ENCODE measurements at regions not wholly inside any gene's neighbourhood (a gene's known extent, or its start where the extent isn't known, plus 50 kb on each side); places are given as distances from the start of the nearest gene placed in this dataset.

DNA sequence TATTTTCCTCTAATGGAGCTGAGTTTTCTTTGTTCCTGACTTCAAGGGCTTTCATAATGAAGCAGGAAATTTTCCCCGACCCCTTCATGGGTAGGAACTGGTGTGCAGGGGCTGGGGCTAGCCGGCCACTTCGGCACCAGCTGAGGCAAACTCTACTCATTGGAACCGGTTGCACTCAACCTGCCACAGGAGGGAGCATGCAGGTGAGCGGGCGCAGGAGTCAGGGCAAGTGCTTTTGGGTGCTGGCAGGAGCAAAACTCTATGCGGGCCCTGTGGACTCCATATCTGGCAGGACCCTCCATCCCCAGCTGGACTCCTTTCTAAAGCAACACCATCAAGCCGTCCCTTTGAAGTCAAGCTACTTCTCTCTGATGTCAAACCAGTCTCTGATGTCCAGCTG lies 244.2 kb downstream of the EPM2A start:
- POLR2A ChIA-PET = no interaction called here
- Histone ChIP-seq H3K4me3 (replicated peaks in 1 of 3; ENCODE audit: insufficient read depth in 1 of 3, low read depth in 2 of 3, low read length in 3 of 3) (no peak overlapping the region), H3K9me3 (ENCODE audit: low read length) (no peaks in the 10 kb centered on the region), H3K9ac (ENCODE audit: insufficient read depth, low read depth, low read length) (no peak overlapping the region), H3K36me3 (replicated peaks in 1 of 2; ENCODE audit: control insufficient read depth in 1 of 2, insufficient read depth in 2 of 2, low read length in 2 of 2) (no peaks in the 10 kb centered on the region), H3K4me1 (ENCODE audit: insufficient read depth, low read length) (peaks cover 12% of the 10 kb centered on the region), H3K4me2 (ENCODE audit: low read depth, low read length) (no peak overlapping the region), H3K27me3 (ENCODE audit: control insufficient read depth in 1 of 2, insufficient read depth in 2 of 2, low read length in 2 of 2) (no peaks in the 10 kb centered on the region), H2AFZ (ENCODE audit: low read length) (no peak overlapping the region), H3K27ac (ENCODE audit: extremely low read length, insufficient read depth, low read length) (no peak overlapping the region), H3K79me2 (ENCODE audit: insufficient read depth, low read length) (no peaks in the 10 kb centered on the region), H4K20me1 (ENCODE audit: insufficient read depth, low read length) (no peaks in the 10 kb centered on the region)
- WGBS (ENCODE audit: low lambda C conversion rate) = 0% methylated on average over 6 of the region's 8 CpGs
- no peak for FAIRE-seq
- no peak for DNase-seq (ENCODE audit: low spot score)
- in situ Hi-C loops (cut with HindIII; ENCODE audit: extremely low pct_ligation_motif_present, low pct_unique_long_range_greater_than_20kb) = no loop called here
- CTCF ChIA-PET (ENCODE audit: low intra/inter-chr PET ratio, low total read pairs) = no interaction called here
- intact Hi-C loops (cut with micrococcal nuclease; ENCODE audit: unreplicated experiment) = no loop called here
- TF ChIP-seq, protein P1, sequence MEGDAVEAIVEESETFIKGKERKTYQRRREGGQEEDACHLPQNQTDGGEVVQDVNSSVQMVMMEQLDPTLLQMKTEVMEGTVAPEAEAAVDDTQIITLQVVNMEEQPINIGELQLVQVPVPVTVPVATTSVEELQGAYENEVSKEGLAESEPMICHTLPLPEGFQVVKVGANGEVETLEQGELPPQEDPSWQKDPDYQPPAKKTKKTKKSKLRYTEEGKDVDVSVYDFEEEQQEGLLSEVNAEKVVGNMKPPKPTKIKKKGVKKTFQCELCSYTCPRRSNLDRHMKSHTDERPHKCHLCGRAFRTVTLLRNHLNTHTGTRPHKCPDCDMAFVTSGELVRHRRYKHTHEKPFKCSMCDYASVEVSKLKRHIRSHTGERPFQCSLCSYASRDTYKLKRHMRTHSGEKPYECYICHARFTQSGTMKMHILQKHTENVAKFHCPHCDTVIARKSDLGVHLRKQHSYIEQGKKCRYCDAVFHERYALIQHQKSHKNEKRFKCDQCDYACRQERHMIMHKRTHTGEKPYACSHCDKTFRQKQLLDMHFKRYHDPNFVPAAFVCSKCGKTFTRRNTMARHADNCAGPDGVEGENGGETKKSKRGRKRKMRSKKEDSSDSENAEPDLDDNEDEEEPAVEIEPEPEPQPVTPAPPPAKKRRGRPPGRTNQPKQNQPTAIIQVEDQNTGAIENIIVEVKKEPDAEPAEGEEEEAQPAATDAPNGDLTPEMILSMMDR (CRISPR knock-in tag; IDR thresholded peaks at IDR 0.05) = peak; percentile 28; the same call in 1 of the 2 replicates
- TF ChIP-seq, protein P2, sequence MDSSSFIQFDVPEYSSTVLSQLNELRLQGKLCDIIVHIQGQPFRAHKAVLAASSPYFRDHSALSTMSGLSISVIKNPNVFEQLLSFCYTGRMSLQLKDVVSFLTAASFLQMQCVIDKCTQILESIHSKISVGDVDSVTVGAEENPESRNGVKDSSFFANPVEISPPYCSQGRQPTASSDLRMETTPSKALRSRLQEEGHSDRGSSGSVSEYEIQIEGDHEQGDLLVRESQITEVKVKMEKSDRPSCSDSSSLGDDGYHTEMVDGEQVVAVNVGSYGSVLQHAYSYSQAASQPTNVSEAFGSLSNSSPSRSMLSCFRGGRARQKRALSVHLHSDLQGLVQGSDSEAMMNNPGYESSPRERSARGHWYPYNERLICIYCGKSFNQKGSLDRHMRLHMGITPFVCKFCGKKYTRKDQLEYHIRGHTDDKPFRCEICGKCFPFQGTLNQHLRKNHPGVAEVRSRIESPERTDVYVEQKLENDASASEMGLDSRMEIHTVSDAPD (CRISPR knock-in tag; IDR thresholded peaks at IDR 0.05) = no peak
- TF ChIP-seq STAG1 (CRISPR knock-in tag; IDR thresholded peaks at IDR 0.05) = 0 out of 2 replicates have a peak, but pooled peaks have one; percentile 12
- TF ChIP-seq AKAP8 (CRISPR knock-in tag; IDR thresholded peaks at IDR 0.05) = no peak
- no peak for TF ChIP-seq FIP1L1 (IDR thresholded peaks at IDR 0.05; ENCODE audit: borderline replicate concordance, insufficient read depth, low read depth, low read length)
- no peak for TF ChIP-seq ZNF7 (CRISPR knock-in tag; IDR thresholded peaks at IDR 0.05)
- no peak for TF ChIP-seq ZBTB7A (CRISPR knock-in tag; IDR thresholded peaks at IDR 0.05)
- no peak for TF ChIP-seq MED1 (CRISPR knock-in tag; IDR thresholded peaks at IDR 0.05)
- TF ChIP-seq TEAD3 (CRISPR knock-in tag; optimal IDR thresholded peaks at IDR 0.05; ENCODE audit: borderline replicate concordance) = no peak
- TF ChIP-seq PHF20 (CRISPR knock-in tag; IDR thresholded peaks at IDR 0.05) = no peak
- no peak for TF ChIP-seq ZNF484 (CRISPR knock-in tag; IDR thresholded peaks at IDR 0.05; ENCODE audit: borderline replicate concordance, low read depth)
- no peak for TF ChIP-seq PCBP1 (IDR thresholded peaks at IDR 0.05; ENCODE audit: borderline replicate concordance, low read depth, low read length)
- peak; percentile 74 for ATAC-seq
- no TSS peak for BruUV-seq (replicated peaks)

Data from HepG2 (cell line).